AG10803 (cell line): ENCODE measurements at regions not wholly inside any gene's neighbourhood (a gene's known extent, or its start where the extent isn't known, plus 50 kb on each side); places are given as distances from the start of the nearest gene placed in this dataset.

Experiments used
- DNase-seq: peaks from one replicate; pipeline ENCODE4 v3.0.0; 2010; ENCODE audit warnings: low read depth
- H3K4me3 ChIP-seq: 2 replicates; pipeline ENCODE4 v1.5.1; 2011; ENCODE audit warnings: mild to moderate bottlenecking, low read length, control low read depth
- TF ChIP-seq, protein P1 (sequence below): conservative IDR thresholded peaks from 2 replicates; pipeline ENCODE4 v1.5.1; 2011; ENCODE audit warnings: mild to moderate bottlenecking, low read length, control low read depth, inconsistent platforms

DNA sequence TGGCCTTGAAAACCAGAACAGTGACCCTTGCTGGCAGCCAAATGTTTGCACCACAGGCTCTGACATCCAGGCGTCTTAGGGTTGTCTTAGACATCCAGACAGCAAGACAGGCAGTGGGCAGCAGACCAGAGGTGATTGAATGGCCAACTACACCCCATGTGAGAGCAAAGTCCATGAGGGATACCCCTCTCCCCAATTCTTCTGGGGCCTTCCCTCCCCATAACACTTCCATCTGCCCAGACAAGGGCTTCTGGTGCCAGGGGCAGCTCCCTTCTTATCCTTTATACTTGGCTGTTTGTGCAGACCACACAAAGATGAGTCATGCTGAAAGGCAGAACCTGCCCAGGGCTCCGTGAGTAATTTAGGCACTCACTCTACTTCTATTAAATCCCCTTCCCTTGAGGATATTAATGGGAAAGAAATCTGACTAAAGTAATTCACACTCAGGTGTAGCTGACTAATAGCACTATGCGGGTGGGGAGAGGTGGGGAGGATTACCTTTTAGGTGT, 257.9 kb downstream of the UACA start:
- DNase-seq: peak; percentile 77
- no peak overlapping the region for H3K4me3 ChIP-seq
- TF ChIP-seq, protein P1, sequence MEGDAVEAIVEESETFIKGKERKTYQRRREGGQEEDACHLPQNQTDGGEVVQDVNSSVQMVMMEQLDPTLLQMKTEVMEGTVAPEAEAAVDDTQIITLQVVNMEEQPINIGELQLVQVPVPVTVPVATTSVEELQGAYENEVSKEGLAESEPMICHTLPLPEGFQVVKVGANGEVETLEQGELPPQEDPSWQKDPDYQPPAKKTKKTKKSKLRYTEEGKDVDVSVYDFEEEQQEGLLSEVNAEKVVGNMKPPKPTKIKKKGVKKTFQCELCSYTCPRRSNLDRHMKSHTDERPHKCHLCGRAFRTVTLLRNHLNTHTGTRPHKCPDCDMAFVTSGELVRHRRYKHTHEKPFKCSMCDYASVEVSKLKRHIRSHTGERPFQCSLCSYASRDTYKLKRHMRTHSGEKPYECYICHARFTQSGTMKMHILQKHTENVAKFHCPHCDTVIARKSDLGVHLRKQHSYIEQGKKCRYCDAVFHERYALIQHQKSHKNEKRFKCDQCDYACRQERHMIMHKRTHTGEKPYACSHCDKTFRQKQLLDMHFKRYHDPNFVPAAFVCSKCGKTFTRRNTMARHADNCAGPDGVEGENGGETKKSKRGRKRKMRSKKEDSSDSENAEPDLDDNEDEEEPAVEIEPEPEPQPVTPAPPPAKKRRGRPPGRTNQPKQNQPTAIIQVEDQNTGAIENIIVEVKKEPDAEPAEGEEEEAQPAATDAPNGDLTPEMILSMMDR: no peak

DNA sequence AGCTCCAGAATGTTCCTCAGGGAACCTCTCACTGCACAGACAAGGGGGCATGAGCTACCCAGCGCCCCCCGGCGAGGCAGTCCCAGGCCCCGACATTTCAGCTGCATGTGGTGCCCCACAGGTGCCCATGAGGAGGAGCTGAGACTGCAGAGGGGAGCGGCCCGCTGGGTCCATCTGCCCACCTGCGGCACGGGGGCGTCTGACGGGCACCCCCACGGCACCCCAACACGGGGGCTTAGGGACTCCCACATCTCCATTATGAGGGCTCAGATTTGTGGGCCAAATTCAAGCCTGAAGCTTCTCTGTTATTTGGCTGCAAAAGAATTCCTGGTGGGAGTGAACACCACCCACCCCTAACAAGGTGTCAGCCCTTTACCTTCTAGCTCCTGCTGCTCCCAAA, 258.4 kb downstream of the UACA start:
- no peak for DNase-seq
- no peak overlapping the region for H3K4me3 ChIP-seq
- TF ChIP-seq, protein P1: no peak

DNA sequence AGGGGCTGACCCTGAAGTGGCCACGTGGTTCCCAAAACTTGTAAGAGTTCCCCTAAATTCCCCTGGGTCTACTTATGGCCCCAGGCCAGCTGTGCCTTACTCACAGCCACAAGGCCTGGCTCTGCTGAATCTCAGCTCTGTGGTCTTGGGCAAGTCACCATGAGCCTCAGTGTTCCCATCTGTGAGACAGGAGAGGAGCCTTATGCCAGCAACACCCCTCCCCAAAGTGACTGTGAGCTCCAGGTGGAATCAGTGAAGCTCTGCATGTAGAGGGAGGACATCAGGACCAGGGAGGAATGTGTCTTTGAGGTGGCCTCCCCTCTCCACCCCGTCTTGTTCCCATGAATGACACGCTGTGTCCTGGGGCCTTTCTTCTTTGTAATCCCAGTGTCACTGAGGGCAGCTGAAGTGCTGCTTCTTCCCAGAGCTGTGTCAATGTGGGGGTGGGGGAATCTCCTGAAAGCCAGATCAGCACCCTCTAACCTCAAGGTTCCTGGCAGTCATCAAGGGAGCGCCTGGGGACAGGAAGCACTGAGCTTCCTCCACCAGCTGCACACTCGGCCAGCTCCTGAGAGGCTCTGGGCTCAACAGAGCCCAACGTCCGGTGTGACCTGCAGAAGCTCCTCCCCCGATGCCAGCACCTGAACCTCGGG, 258.9 kb downstream of the UACA start:
- DNase-seq: peak; percentile 84
- H3K4me3 ChIP-seq: no peak overlapping the region
- TF ChIP-seq, protein P1: no peak

DNA sequence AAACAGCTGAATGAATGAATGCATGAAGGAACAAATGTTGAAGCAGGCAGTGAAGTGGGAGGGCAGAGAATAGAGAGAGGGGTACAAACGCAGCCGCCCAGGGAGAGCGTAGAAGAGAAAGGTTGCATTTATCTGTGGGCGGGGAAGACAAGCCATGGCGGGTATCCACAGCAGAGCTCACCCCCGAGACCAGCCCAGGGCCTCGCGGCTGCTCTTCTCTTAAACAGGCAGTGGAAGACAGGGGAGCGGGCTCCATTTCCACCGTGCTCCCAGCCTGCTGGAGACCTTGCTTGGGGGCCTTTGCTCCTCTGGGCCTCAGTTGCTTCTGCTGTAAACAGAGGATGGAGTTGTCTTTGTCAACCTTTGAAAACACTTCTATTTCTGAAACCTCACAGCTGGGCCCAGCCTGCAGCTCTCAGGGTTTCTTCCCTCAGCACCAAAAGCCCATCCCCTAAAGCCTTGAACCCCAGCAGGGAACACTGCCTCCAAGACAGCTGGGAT, 259.5 kb downstream of the UACA start:
- no peak for DNase-seq
- H3K4me3 ChIP-seq: no peak overlapping the region
- TF ChIP-seq, protein P1: no peak

DNA sequence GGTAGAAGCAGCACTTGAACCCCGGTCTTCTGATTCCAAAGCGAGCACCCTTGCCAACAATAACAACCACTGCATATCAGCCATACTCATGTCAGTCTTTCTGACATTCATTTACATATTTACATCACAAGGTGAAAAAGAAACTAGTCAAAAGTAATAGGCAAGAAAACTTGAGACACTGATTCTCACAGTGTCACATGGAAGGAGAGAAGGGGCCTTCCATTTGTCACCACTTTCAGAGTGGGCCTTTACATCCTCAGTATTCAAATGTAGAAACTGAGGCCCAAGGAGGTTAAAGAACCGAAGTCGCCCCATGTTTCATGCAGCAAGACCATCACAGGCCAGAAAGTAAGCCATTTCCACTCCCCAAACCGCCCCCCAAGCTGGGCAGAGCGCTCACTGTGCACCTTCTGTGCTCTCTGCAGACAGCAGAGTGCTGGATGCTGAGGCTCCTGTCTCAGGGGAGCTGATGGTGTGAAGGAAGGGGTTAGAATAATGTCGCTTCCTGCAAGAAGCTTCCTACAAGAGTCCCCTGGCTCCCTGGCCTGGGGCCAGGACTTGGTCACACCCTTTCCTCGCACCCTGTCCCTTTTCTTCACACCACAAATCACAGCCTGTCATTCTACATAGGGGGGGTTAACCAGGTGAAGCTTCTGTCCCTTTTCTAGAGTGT, 260.1 kb downstream of the UACA start:
- no peak for DNase-seq
- TF ChIP-seq, protein P1: no peak
- no peak overlapping the region for H3K4me3 ChIP-seq

DNA sequence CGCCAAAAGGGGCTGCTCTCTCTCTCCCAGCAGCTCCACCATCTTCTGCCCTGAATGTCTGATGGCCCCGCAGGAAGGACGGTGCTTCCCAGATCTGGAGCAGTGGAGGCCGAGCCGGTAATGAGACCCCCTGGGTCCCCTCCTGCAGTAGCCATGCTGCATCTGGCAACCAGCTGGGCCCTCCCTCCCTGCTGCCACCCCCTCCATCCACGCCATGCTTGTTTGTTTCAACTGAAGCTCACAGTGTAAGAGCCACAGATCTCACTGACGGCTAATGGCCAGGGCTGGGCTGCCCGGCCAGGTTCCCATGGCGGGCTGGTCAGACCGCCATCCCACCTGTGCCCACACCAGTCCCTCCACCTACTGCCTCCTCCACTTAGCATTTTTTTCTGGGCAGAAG, 260.8 kb downstream of the UACA start:
- TF ChIP-seq, protein P1: no peak
- no peak for DNase-seq
- no peak overlapping the region for H3K4me3 ChIP-seq

DNA sequence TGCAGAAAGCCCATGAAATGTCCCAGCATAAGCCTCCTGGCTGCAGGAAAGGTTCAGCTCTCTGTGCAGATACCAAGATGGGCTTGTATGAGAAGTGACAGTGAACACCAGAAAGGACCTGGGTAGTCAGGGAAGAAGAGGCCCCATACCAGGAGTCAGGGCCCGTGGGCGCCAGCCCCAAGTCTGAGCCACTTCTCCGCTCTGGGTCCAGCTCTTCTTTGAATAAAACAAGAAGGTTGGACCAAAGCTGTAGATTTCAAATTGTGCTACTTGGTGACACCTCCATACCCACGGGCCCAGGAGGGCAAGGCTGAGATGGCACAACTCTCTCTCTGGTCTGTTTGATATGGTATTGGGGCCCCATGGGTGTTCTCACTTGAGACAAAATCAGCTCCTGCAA, 261.5 kb downstream of the UACA start:
- DNase-seq: no peak
- H3K4me3 ChIP-seq: no peak overlapping the region
- TF ChIP-seq, protein P1: no peak
